ENCODE measurements at regions not wholly inside any gene's neighbourhood (a gene's known extent, or its start where the extent isn't known, plus 50 kb on each side); places are given as distances from the start of the nearest gene placed in this dataset.

GRCh38 chr5:61625681-61626621 lies 293.9 kb downstream of the ZSWIM6 start:
- Histone ChIP-seq H3K27ac (ENCODE audit: low read length) (no peak overlapping the region), H3K4me3 (ENCODE audit: low read length) (peak overlapping the region; percentile 87), H3K36me3 (replicated peaks; ENCODE audit: low read depth, low read length) (no peaks in the 10 kb centered on the region), H4K20me1 (ENCODE audit: insufficient read depth, low read length) (no peaks in the 10 kb centered on the region), H3K4me1 (ENCODE audit: low read length) (peaks cover 5% of the 10 kb centered on the region; the same call in 1 of the 2 replicates), H3K4me2 (ENCODE audit: low read length) (peak overlapping the region; percentile 82), H3K79me2 (ENCODE audit: low read length) (no peaks in the 10 kb centered on the region), H3K9me3 (ENCODE audit: insufficient read depth, low read length) (no peaks in the 10 kb centered on the region), H3K9ac (ENCODE audit: low read length) (peak overlapping the region; percentile 73), H3K27me3 (ENCODE audit: low read depth, low read length) (no peaks in the 10 kb centered on the region), H2AFZ (ENCODE audit: low read depth, low read length) (peak overlapping the region; percentile 80)
- TF ChIP-seq CTCF (IDR thresholded peaks at IDR 0.05; ENCODE audit: low read depth, low read length) (no peak), EZH2phosphoT487 (IDR thresholded peaks at IDR 0.05; ENCODE audit: low read depth) (no peak)

- Histone ChIP-seq H3K9ac (ENCODE audit: low read length) (no peak overlapping the region), H3K4me1 (ENCODE audit: low read length) (peaks cover 5% of the 10 kb centered on the region; the same call in 1 of the 2 replicates), H3K36me3 (replicated peaks; ENCODE audit: low read depth, low read length) (no peaks in the 10 kb centered on the region), H3K79me2 (ENCODE audit: low read length) (no peaks in the 10 kb centered on the region), H3K9me3 (ENCODE audit: insufficient read depth, low read length) (no peaks in the 10 kb centered on the region), H3K4me2 (ENCODE audit: low read length) (peak overlapping the region; percentile 82), H3K27ac (ENCODE audit: low read length) (no peak overlapping the region), H3K4me3 (ENCODE audit: low read length) (peak overlapping the region; percentile 87), H2AFZ (ENCODE audit: low read depth, low read length) (no peak overlapping the region; the same call in 1 of the 2 replicates), H4K20me1 (ENCODE audit: insufficient read depth, low read length) (no peaks in the 10 kb centered on the region), H3K27me3 (ENCODE audit: low read depth, low read length) (no peaks in the 10 kb centered on the region)
- TF ChIP-seq CTCF (IDR thresholded peaks at IDR 0.05; ENCODE audit: low read depth, low read length) (no peak), EZH2phosphoT487 (IDR thresholded peaks at IDR 0.05; ENCODE audit: low read depth) (no peak)
These were observed 294.7 kb downstream of the ZSWIM6 start for GRCh38 chr5:61626639-61627282.

- Histone ChIP-seq H3K4me3 (ENCODE audit: low read length) (no peak overlapping the region), H3K27me3 (ENCODE audit: low read depth, low read length) (no peaks in the 10 kb centered on the region), H3K9ac (ENCODE audit: low read length) (no peak overlapping the region), H3K4me1 (ENCODE audit: low read length) (peaks cover 5% of the 10 kb centered on the region; the same call in 1 of the 2 replicates), H3K79me2 (ENCODE audit: low read length) (no peaks in the 10 kb centered on the region), H4K20me1 (ENCODE audit: insufficient read depth, low read length) (no peaks in the 10 kb centered on the region), H2AFZ (ENCODE audit: low read depth, low read length) (no peak overlapping the region), H3K4me2 (ENCODE audit: low read length) (no peak overlapping the region), H3K9me3 (ENCODE audit: insufficient read depth, low read length) (no peaks in the 10 kb centered on the region), H3K36me3 (replicated peaks; ENCODE audit: low read depth, low read length) (no peaks in the 10 kb centered on the region), H3K27ac (ENCODE audit: low read length) (no peak overlapping the region)
- TF ChIP-seq EZH2phosphoT487 (IDR thresholded peaks at IDR 0.05; ENCODE audit: low read depth) (no peak), CTCF (IDR thresholded peaks at IDR 0.05; ENCODE audit: low read depth, low read length) (no peak)
These were observed 295.5 kb downstream of the ZSWIM6 start for GRCh38 chr5:61627531-61627930.

- Histone ChIP-seq H3K4me3 (ENCODE audit: low read length) (no peak overlapping the region), H3K27me3 (ENCODE audit: low read depth, low read length) (no peaks in the 10 kb centered on the region), H3K79me2 (ENCODE audit: low read length) (no peaks in the 10 kb centered on the region), H3K4me1 (ENCODE audit: low read length) (no peaks in the 10 kb centered on the region), H3K36me3 (replicated peaks; ENCODE audit: low read depth, low read length) (no peaks in the 10 kb centered on the region), H2AFZ (ENCODE audit: low read depth, low read length) (no peak overlapping the region), H4K20me1 (ENCODE audit: insufficient read depth, low read length) (no peaks in the 10 kb centered on the region), H3K9ac (ENCODE audit: low read length) (no peak overlapping the region), H3K9me3 (ENCODE audit: insufficient read depth, low read length) (no peaks in the 10 kb centered on the region), H3K4me2 (ENCODE audit: low read length) (no peak overlapping the region), H3K27ac (ENCODE audit: low read length) (no peak overlapping the region)
- no peak for TF ChIP-seq EZH2phosphoT487 (IDR thresholded peaks at IDR 0.05; ENCODE audit: low read depth)
- no peak for TF ChIP-seq CTCF (IDR thresholded peaks at IDR 0.05; ENCODE audit: low read depth, low read length)
These were observed 298.9 kb downstream of the ZSWIM6 start for GRCh38 chr5:61630908-61631307.

Data from OCI-LY3 (cell line).